Activated CD4-positive, alpha-beta T cell treated with anti-CD3 and anti-CD28 coated beads, Interleukin-2, amount 50 U/mL, for 16 hours (primary cell): ENCODE measurements at regions not wholly inside any gene's neighbourhood (a gene's known extent, or its start where the extent isn't known, plus 50 kb on each side); places are given as distances from the start of the nearest gene placed in this dataset.
"Not testable (repeated sequence)": the region's sequence is repeated elsewhere in the genome, so short reads cannot be mapped to it uniquely, and the experiment has no call there.

Experiments used
- DNase-seq: peaks from one replicate; pipeline ENCODE4 v3.0.0-alpha.2; 2020

DNA sequence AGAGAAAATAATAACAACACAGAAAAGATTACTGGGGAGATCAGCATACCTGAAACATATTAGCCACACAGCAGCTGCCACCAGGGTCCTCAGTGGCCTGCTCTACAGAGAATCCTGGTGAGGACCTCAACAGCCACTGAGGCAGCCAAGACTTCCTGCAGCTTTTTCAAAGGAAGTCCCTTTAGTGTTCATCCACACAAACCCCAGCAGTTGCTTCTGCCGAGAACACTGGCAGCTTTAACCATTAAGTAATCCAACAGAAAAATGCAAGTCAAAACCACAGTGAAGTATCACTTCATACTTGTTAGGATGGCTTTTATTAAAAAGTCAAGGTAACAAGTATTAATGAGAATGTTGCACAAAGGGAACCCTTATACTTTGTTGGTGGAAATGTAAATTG lies 542.0 kb upstream of the GCFC2 start:
- DNase-seq = no peak

DNA sequence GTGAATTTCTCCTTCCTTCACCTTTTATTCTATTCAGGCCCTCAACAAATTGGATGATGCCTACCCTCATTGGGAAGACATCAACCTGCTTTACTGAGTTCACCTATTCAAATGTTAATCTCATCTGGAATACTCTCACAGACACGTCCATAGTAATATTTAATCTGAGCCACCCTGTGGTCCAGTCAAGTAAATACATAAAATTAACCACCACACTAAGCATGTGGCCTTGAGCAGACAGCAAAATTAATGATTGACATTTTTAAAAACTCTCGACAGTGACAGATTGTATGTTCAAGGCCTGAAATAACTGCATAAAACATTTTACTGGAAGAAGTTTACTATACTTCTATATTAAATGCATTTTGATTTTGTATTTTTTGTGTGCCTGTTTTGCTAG lies 540.6 kb upstream of the GCFC2 start:
- no peak for DNase-seq

- no peak for DNase-seq
Observed at GRCh38 chr2:76247006-76247405, 536.3 kb upstream of the GCFC2 start.

- DNase-seq = no peak
Observed at GRCh38 chr2:76211991-76212985, 501.6 kb upstream of the GCFC2 start.

DNA sequence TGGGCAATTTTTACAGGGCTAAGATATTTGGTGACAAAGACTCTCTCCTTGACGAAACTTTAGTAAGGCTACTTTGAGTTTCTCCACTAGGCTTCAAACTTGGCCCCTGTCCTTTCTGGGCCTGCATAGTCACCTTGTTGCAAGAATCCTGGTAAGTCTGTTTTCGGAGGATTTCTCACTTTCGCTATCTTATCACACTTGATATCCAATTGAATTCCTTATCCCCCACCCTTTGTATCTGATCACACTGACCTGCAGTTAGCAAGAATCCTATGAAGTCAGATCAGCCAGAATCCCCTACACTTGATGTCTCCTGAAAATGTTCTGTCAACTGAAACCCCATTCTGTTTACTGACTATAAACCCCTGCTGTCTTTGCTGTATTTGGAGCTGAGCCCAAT lies 499.8 kb upstream of the GCFC2 start:
- no peak for DNase-seq

- no peak for DNase-seq
Observed at GRCh38 chr2:76204048-76204447, 493.3 kb upstream of the GCFC2 start.

DNA sequence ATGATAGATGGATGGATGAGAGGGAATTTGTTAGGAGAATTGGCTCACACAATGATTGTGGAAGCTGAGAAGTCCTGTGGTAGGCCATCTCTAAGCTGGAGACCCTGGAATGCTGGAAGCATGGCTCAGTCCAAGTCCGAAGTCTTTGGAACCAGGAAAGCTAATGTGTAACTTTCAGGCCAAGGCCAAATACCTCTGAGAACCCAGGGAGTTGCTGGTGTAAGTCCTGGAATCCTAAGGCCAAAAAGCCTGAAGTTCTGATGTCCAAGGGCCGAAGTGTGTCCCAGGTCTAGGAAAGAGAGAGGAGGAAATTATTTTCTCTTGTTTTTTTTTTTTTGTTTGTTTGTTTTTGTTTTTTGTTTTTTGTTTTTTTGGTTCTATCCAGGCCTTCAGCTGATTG lies 492.2 kb upstream of the GCFC2 start:
- no peak for DNase-seq

DNA sequence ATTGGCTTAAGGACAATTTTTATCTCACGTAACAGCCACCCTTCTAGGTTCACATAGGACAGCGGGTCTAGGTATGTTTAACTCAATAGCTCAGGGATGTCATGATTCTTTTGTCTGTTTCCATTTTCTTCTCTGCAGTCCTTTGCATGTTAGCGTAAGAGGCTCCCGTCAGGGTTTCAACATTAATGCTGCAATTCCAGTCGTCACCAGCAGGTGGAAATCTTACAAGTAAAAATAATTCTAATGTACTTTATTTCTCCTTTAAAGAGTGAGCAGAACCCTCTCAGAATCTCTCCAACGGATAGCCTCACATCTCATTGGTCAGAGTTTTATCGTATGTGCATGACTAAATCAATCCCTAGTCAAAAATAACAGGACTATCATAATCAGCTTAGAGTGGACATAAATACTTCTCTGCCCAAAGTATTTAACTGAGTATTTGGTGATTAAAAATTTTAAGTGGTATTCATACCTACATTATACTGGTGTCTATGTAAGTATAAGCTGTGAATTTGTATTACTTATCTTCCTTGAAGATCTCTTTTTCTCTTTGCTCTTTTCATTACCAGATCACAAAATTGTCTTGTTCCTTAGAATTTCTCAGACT lies 487.2 kb upstream of the GCFC2 start:
- DNase-seq = peak; percentile 49

DNA sequence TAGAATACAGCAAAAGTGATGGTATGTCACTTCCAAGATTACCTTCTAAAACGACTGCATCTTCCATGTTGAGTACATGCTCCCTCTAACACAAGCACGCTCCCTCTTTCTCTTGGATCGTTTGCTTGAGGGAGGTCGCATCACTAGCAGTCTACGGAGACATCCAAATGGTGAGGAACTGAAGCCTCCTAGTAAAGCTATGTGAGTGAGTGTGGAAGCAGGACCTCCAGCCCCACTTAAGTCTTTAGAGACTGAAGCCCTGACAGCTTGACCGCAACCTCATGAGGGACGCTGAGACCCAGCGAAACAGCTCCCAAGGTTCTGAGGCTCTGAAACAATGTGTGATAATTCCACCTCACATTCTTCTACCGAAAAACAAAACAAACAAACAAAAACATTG lies 486.7 kb upstream of the GCFC2 start:
- no peak for DNase-seq

GRCh38 chr2:76194031-76194775 lies 483.5 kb upstream of the GCFC2 start:
- no peak for DNase-seq

GRCh38 chr2:76193089-76193488 lies 482.4 kb upstream of the GCFC2 start:
- DNase-seq = no peak

DNA sequence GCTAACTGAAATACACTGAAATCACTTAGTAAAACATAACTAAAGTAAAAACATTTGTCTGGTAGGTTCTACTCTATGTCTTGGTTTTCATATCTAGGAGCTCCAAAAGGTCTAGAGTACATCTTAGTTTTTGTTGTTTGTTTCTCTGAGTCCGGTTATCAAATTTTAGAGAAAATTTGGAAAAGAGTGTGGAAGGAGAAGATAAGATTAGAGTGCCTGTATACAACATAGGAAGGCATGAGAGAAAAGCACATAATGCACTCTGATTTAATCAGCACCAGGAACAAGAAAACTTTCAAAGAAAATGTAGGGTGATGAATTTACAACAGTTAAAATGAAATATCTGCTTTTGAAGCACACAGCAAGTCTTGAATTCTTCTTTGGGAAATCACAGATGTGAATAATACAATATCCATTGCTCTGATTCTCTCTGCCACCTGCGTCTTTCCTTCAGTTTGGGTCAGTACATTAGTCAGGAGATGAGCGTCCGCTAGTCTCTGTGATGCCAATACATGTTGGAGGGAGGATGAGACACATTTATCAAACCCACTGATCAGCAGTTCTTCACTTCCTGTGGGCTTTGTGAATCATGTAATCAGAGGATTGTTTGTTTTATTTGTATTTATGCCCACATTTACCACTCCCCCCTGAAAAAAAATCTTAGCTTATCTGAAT lies 477.8 kb upstream of the GCFC2 start:
- no peak for DNase-seq

DNA sequence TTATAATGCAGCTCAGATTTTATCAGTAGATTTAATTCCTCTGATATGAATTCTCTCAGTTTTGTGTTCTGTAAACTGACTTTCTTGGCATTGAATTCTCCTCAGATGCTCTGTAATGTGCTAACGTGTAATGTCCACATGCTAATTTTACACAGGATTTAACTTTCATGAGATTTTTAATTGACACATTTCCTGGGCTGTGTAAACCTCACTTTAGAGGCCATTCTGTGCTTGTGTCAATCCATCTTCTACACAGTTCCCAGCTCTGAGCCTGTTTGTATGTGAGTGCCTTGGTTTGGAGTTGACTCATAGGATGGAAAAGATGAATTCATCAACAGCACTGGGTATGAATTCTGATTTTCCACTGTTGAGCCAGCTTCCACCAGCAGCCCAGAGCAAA lies 476.7 kb upstream of the GCFC2 start:
- no peak for DNase-seq

GRCh38 chr2:76180676-76181075 lies 470.0 kb upstream of the GCFC2 start:
- DNase-seq = no peak

DNA sequence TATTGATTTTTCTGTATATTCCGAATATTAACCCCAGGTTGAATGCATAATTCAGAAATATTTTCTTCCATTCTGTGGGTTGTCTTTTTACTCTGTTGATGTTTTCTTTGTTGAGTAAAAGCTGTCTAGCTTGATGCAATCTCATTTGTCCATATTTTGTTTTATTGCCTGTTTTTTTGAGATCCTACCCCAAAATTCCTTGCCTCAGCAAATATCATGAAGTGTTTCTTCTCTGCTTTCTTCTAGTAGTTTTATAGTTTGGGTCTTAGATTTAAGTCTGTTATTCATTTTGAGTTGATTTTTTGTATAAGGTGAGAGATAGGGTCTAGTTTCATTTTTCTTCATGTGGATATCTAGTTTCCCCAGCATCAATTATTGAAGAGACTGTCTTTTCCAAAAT lies 467.9 kb upstream of the GCFC2 start:
- no peak for DNase-seq

GRCh38 chr2:76175295-76175694 lies 464.6 kb upstream of the GCFC2 start:
- no peak for DNase-seq

DNA sequence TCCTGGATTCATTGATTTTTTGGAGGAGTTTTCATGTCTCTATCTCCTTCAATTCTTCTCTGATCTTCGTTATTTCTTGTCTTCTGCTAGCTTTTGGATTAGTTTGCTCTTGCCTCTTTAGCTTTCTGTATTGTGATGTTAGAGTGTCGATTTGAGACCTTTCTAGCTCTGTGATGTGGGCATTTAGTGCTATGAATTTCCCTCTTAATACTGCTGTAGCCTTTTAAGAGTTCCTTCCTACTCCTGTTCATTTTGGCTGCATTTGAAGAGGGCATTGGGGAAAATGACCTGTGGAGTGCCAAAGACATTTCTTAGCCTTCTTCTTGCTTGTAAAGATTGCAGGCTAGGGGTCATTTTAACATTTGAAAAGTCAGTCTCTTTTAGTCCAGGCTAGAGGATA lies 463.8 kb upstream of the GCFC2 start:
- no peak for DNase-seq

- not testable (repeated sequence) for DNase-seq
Observed at GRCh38 chr2:76173206-76173605, 462.5 kb upstream of the GCFC2 start.

- not testable (repeated sequence) for DNase-seq
Observed at GRCh38 chr2:76172154-76172595, 461.5 kb upstream of the GCFC2 start.

DNA sequence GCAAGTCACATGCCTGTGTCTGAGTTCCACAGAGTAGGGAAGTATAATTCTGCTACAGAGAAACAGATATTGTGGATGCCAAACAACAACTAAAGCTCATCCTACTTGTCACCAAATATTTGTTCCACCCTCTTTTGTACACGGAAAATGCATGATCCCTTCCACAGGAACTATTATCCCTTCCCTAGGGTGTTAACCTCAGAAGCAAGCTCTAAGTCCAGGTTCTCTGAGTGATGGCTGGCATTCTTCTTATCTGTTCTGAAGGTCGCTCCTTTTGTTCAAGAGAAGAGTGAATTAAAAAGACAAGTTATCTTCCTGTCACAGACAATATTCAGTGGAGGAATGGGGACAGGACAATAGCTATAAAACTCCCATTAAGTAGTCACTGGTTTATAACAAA lies 460.1 kb upstream of the GCFC2 start:
- DNase-seq = no peak

GRCh38 chr2:76170009-76170384 lies 459.3 kb upstream of the GCFC2 start:
- no peak for DNase-seq

- no peak for DNase-seq
Observed at GRCh38 chr2:76169276-76170008, 458.7 kb upstream of the GCFC2 start.
